WERI-Rb-1 (cell line): ENCODE measurements at regions not wholly inside any gene's neighbourhood (a gene's known extent, or its start where the extent isn't known, plus 50 kb on each side); places are given as distances from the start of the nearest gene placed in this dataset.

ENCODE experiments used
- DNase-seq: peaks from one replicate; pipeline ENCODE4 v3.0.0-alpha.2; 2020
- H3K27ac ChIP-seq: fragments of 250-450 bp; sonication (Bioruptor Pico); 2 replicates; pipeline ENCODE4 v1.5.1; 2020; ENCODE audit warnings: mild to moderate bottlenecking, moderate library complexity
- H3K27me3 ChIP-seq: fragments of 250-450 bp; sonication (Bioruptor Pico); 2 replicates; pipeline ENCODE4 v1.5.1; 2021; ENCODE audit warnings: mild to moderate bottlenecking, low read depth, moderate library complexity; ENCODE audit not compliant: insufficient read depth, severe bottlenecking
- H3K36me3 ChIP-seq: fragments of 250-450 bp; sonication (Bioruptor Pico); 2 replicates; pipeline ENCODE4 v1.5.1; 2020; ENCODE audit warnings: mild to moderate bottlenecking, moderate library complexity
- H3K4me3 ChIP-seq: 2 replicates; pipeline ENCODE4 v1.5.1; 2011; ENCODE audit warnings: low read depth, mild to moderate bottlenecking, control low read depth, low read length
- H3K9me3 ChIP-seq: fragments of 250-450 bp; sonication (Bioruptor Pico); 2 replicates; pipeline ENCODE4 v1.5.1; 2021; ENCODE audit warnings: mild to moderate bottlenecking, moderate library complexity; ENCODE audit not compliant: severe bottlenecking
- TF ChIP-seq, protein P1 (sequence below): IDR thresholded peaks from 2 replicates; pipeline ENCODE4 v1.5.1; 2011; ENCODE audit warnings: low read depth, mild to moderate bottlenecking, control low read depth, inconsistent platforms, low read length

DNA sequence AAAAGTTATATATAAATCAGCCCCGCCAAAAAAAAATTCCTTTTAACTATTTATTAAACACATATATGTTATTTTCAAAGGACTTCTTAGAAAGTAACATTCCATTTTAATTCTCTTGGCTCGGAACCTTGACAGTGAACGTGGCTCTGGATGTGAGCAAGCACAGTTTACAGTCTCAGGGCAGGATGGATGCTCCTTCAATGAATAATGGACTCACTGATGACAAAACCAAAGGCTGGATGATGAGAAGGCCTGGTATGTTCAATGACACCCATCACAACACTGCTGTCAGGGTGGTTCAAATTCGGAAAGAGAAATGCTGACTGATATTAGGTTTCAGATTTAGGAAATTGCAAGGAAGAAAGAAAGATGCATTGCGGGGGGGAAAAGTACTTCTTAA, 148.8 kb downstream of the SIPA1L2 start:
- Histone ChIP-seq H3K27ac (no peak overlapping the region), H3K9me3 (no peaks in the 10 kb centered on the region), H3K4me3 (no peak overlapping the region), H3K27me3 (no peaks in the 10 kb centered on the region), H3K36me3 (no peaks in the 10 kb centered on the region)
- no peak for DNase-seq
- TF ChIP-seq, protein P1, sequence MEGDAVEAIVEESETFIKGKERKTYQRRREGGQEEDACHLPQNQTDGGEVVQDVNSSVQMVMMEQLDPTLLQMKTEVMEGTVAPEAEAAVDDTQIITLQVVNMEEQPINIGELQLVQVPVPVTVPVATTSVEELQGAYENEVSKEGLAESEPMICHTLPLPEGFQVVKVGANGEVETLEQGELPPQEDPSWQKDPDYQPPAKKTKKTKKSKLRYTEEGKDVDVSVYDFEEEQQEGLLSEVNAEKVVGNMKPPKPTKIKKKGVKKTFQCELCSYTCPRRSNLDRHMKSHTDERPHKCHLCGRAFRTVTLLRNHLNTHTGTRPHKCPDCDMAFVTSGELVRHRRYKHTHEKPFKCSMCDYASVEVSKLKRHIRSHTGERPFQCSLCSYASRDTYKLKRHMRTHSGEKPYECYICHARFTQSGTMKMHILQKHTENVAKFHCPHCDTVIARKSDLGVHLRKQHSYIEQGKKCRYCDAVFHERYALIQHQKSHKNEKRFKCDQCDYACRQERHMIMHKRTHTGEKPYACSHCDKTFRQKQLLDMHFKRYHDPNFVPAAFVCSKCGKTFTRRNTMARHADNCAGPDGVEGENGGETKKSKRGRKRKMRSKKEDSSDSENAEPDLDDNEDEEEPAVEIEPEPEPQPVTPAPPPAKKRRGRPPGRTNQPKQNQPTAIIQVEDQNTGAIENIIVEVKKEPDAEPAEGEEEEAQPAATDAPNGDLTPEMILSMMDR = no peak

DNA sequence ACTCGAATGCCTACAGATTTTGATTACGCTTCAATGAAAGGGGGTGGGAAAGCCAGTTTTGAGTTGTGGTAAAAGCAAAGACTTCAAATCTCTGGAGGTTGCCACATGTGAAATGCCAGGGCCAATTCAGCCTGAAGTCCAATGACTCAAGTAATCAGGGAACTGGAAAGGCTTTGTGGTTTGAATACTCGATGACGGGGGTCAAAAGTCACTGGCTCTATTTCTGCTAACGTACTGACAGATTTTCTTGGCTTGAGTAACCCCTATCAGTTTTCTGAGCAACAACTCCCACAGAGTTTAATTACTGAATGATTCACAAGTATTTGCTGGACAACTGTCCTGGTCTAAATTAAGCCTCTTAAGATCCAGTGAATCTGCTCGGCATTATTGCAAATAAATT, 152.2 kb downstream of the SIPA1L2 start:
- H3K27me3 ChIP-seq = no peaks in the 10 kb centered on the region
- H3K9me3 ChIP-seq = no peaks in the 10 kb centered on the region
- DNase-seq = no peak
- TF ChIP-seq, protein P1 = no peak
- H3K27ac ChIP-seq = no peak overlapping the region
- no peaks in the 10 kb centered on the region for H3K36me3 ChIP-seq
- H3K4me3 ChIP-seq = no peak overlapping the region

DNA sequence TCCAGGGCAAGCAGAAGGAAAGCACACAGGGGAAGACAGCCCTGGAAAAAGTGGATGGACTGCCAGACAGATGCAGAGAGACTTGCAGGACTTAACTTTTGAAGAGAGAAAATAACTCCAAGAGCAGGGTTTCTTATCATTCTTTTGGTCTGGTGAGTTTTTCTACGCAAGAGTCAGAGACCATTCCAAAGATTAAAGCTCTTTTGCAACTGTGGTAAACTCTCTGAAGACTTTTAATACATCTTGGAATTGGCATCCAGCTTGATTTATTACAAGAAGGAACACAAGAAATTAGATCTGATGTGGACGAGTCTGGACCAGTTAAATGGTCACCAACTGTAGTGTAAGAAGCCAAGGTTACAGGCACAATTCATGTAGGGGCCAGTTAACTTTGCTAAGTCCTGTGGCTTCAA, 153.4 kb downstream of the SIPA1L2 start:
- H3K4me3 ChIP-seq = no peak overlapping the region
- no peak for DNase-seq
- TF ChIP-seq, protein P1 = no peak
- no peaks in the 10 kb centered on the region for H3K9me3 ChIP-seq
- H3K27ac ChIP-seq = no peak overlapping the region
- H3K36me3 ChIP-seq = no peaks in the 10 kb centered on the region
- H3K27me3 ChIP-seq = no peaks in the 10 kb centered on the region

DNA sequence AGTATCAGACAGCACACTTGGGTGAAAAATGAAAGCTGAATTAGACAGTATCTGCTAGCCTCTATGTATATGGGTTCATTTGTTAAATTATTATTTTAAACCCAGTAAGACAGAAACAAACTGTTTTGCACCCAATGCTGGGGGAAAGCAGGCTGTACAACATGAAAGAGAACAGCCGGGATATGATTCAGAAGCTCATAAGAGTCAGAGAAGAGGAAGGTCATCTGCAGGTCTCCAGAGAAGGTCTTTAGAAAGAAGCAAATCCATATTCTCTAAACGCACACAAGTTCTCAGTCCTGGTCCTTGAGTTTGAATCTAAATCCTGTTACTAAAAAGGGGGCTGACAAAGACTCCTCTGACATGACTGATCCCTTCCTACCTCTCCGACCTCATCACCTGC, 155.1 kb downstream of the SIPA1L2 start:
- Histone ChIP-seq H3K9me3 (no peaks in the 10 kb centered on the region), H3K4me3 (no peak overlapping the region), H3K36me3 (no peaks in the 10 kb centered on the region), H3K27me3 (no peaks in the 10 kb centered on the region), H3K27ac (no peak overlapping the region)
- TF ChIP-seq, protein P1 = no peak
- DNase-seq = no peak

DNA sequence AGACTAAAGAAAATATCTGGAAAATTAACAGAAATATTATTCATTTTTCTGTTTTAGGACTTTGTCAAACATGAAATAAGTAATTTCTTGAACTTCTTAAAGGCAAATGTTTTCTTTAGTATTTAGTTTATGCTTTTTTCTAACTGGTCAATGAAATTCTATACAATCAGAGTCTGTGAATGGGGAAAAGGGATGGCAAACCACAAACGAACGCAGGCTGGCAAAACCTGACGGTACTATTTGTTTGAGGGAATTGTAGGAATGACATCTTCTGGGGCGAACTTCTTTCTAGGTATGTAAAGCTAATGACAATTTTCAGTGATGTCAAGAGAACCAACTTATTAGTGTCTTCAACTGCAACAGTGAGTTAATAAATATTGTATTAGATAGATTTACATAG, 156.0 kb downstream of the SIPA1L2 start:
- Histone ChIP-seq H3K36me3 (no peaks in the 10 kb centered on the region), H3K4me3 (no peak overlapping the region), H3K27ac (no peak overlapping the region), H3K9me3 (no peaks in the 10 kb centered on the region), H3K27me3 (no peaks in the 10 kb centered on the region)
- TF ChIP-seq, protein P1 = no peak
- DNase-seq = no peak

DNA sequence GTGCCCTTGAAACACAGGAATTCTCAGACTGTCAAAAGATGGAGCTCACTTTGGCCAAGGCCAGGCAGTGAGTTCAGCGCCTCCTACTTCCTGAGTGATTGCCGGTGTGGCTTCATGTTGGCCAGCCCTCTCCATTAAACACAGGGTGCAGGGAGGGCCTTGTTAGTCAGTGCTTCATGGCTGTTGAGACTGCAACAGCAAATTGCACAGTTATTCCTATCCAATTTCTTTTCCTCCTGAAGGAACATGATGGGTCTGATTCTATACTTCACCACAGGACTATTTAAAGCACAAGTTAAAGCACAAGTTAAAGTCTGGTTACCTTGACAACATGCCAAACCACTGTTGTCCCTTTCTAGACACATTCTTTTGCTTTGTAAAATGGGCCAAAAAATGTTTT, 156.6 kb downstream of the SIPA1L2 start:
- Histone ChIP-seq H3K36me3 (no peaks in the 10 kb centered on the region), H3K9me3 (no peaks in the 10 kb centered on the region), H3K4me3 (no peak overlapping the region), H3K27me3 (no peaks in the 10 kb centered on the region), H3K27ac (no peak overlapping the region)
- DNase-seq = no peak
- TF ChIP-seq, protein P1 = no peak
